ENCODE measurements at regions not wholly inside any gene's neighbourhood (a gene's known extent, or its start where the extent isn't known, plus 50 kb on each side); places are given as distances from the start of the nearest gene placed in this dataset.

- H3K4me3 ChIP-seq (ENCODE audit: low read length): no peak overlapping the region
These were observed 140.3 kb upstream of the PPP2R2B start for GRCh38 chr5:147018812-147019211.

GRCh38 chr5:147036691-147037245, 158.2 kb upstream of the PPP2R2B start:
- DNase-seq (ENCODE audit: low read depth, low spot score): no peak
- H3K4me3 ChIP-seq (ENCODE audit: low read length): no peak overlapping the region

More at GRCh38 chr5:147018812-147019211, 140.3 kb upstream of the PPP2R2B start:
- no peak for DNase-seq (ENCODE audit: low read depth, low spot score)

GRCh38 chr5:147037515-147038205, 159.1 kb upstream of the PPP2R2B start:
- no peak overlapping the region for H3K4me3 ChIP-seq (ENCODE audit: low read length)
- DNase-seq (ENCODE audit: low read depth, low spot score): no peak

GRCh38 chr5:147040856-147041255, 162.3 kb upstream of the PPP2R2B start:
- DNase-seq (ENCODE audit: low read depth, low spot score): no peak
- H3K4me3 ChIP-seq (ENCODE audit: low read length): no peak overlapping the region

- H3K4me3 ChIP-seq (ENCODE audit: low read length): no peak overlapping the region
- no peak for DNase-seq (ENCODE audit: low read depth, low spot score)
These were observed 166.2 kb upstream of the PPP2R2B start for GRCh38 chr5:147044572-147045273.

- H3K4me3 ChIP-seq (ENCODE audit: low read length): no peak overlapping the region
- DNase-seq (ENCODE audit: low read depth, low spot score): no peak
These were observed 166.7 kb upstream of the PPP2R2B start for GRCh38 chr5:147045290-147045689.

GRCh38 chr5:147046281-147046680, 167.7 kb upstream of the PPP2R2B start:
- DNase-seq (ENCODE audit: low read depth, low spot score): no peak

GRCh38 chr5:147046894-147047293, 168.3 kb upstream of the PPP2R2B start:
- no peak overlapping the region for H3K4me3 ChIP-seq (ENCODE audit: low read length)
- no peak for DNase-seq (ENCODE audit: low read depth, low spot score)

More at GRCh38 chr5:147046281-147046680, 167.7 kb upstream of the PPP2R2B start:
- no peak overlapping the region for H3K4me3 ChIP-seq (ENCODE audit: low read length)

GRCh38 chr5:147049764-147050163, 171.2 kb upstream of the PPP2R2B start:
- no peak overlapping the region for H3K4me3 ChIP-seq (ENCODE audit: low read length)
- no peak for DNase-seq (ENCODE audit: low read depth, low spot score)

- H3K4me3 ChIP-seq (ENCODE audit: low read length): no peak overlapping the region
- DNase-seq (ENCODE audit: low read depth, low spot score): no peak
These were observed 171.6 kb upstream of the PPP2R2B start for GRCh38 chr5:147050172-147050571.

- DNase-seq (ENCODE audit: low read depth, low spot score): no peak
- H3K4me3 ChIP-seq (ENCODE audit: low read length): no peak overlapping the region
These were observed 172.6 kb upstream of the PPP2R2B start for GRCh38 chr5:147051193-147051592.

GRCh38 chr5:147052519-147052918, 174.0 kb upstream of the PPP2R2B start:
- H3K4me3 ChIP-seq (ENCODE audit: low read length): no peak overlapping the region
- DNase-seq (ENCODE audit: low read depth, low spot score): no peak

- H3K4me3 ChIP-seq (ENCODE audit: low read length): no peak overlapping the region
- no peak for DNase-seq (ENCODE audit: low read depth, low spot score)
These were observed 176.7 kb upstream of the PPP2R2B start for GRCh38 chr5:147055089-147055826.

- H3K4me3 ChIP-seq (ENCODE audit: low read length): no peak overlapping the region
- DNase-seq (ENCODE audit: low read depth, low spot score): no peak
These were observed 177.5 kb upstream of the PPP2R2B start for GRCh38 chr5:147055850-147056566.

GRCh38 chr5:147057051-147057450, 177.8 kb upstream of the STK32A start:
- no peak overlapping the region for H3K4me3 ChIP-seq (ENCODE audit: low read length)
- no peak for DNase-seq (ENCODE audit: low read depth, low spot score)

- H3K4me3 ChIP-seq (ENCODE audit: low read length): no peak overlapping the region
- DNase-seq (ENCODE audit: low read depth, low spot score): no peak
These were observed 173.4 kb upstream of the STK32A start for GRCh38 chr5:147061431-147061830.

GRCh38 chr5:147062427-147062826, 172.4 kb upstream of the STK32A start:
- DNase-seq (ENCODE audit: low read depth, low spot score): no peak
- H3K4me3 ChIP-seq (ENCODE audit: low read length): no peak overlapping the region

- H3K4me3 ChIP-seq (ENCODE audit: low read length): no peak overlapping the region
- no peak for DNase-seq (ENCODE audit: low read depth, low spot score)
These were observed 170.9 kb upstream of the STK32A start for GRCh38 chr5:147063943-147064342.

GRCh38 chr5:147065071-147065470, 169.8 kb upstream of the STK32A start:
- H3K4me3 ChIP-seq (ENCODE audit: low read length): no peak overlapping the region
- DNase-seq (ENCODE audit: low read depth, low spot score): no peak
